Activated CD4-positive, alpha-beta T cell treated with anti-CD3 and anti-CD28 coated beads for 24 hours (primary cell): ENCODE measurements at regions not wholly inside any gene's neighbourhood (a gene's known extent, or its start where the extent isn't known, plus 50 kb on each side); places are given as distances from the start of the nearest gene placed in this dataset.

Experiments
- DNase-seq, 2 donors: peaks; one replicate each; pipeline ENCODE4 v3.0.0-alpha.2; 2020; ENCODE audit warnings: low read depth in 2 of 2

GRCh38 chr2:126990605-126991532 lies 92.2 kb downstream of the TEX51 start:
- no peak for DNase-seq

- DNase-seq, result no peak
Observed at GRCh38 chr2:126994340-126994777, 95.7 kb downstream of the TEX51 start.

- no peak for DNase-seq
Observed at GRCh38 chr2:126995621-126996377, 97.1 kb downstream of the TEX51 start.

GRCh38 chr2:126996378-126996699 lies 97.6 kb downstream of the TEX51 start:
- DNase-seq, result no peak
